Natural killer cell (primary cell): ENCODE measurements at regions not wholly inside any gene's neighbourhood (a gene's known extent, or its start where the extent isn't known, plus 50 kb on each side); places are given as distances from the start of the nearest gene placed in this dataset.

ENCODE experiments used
- ATAC-seq, 3 donors: fragments of 150-1000 bp in 2 of 3; fragments of 200-7000 bp in 1 of 3; cut with Tn5 transposase; 1 replicate in 1 of 3; 2 replicates in 2 of 3; pipeline ENCODE4 v1.10.0; 2021; ENCODE audit warnings: mild to moderate bottlenecking in 2 of 3, moderate library complexity in 2 of 3
- DNase-seq, 2 donors: peaks; one replicate each; pipeline versions ENCODE4 v3.0.0 to v3.0.0-alpha.2; 2013 to 2021; ENCODE audit warnings: mixed read lengths in 1 of 2
- H3K27ac ChIP-seq: one replicate; pipeline ENCODE4 v1.5.1; 2013; ENCODE audit warnings: mild to moderate bottlenecking, low read length
- H3K27me3 ChIP-seq: one replicate; pipeline ENCODE4 v1.6.1; 2013; ENCODE audit warnings: low read length; ENCODE audit not compliant: control insufficient read depth, insufficient read depth
- H3K36me3 ChIP-seq: one replicate; pipeline ENCODE4 v1.6.1; 2013; ENCODE audit warnings: low read length; ENCODE audit not compliant: control insufficient read depth, insufficient read depth
- H3K4me1 ChIP-seq: one replicate; pipeline ENCODE4 v1.6.1; 2013; ENCODE audit warnings: low read length; ENCODE audit not compliant: control insufficient read depth, insufficient read depth
- H3K4me3 ChIP-seq: one replicate; pipeline ENCODE4 v1.5.1; 2013; ENCODE audit warnings: low read length
- H3K9me3 ChIP-seq: one replicate; pipeline ENCODE4 v1.6.1; 2013; ENCODE audit warnings: low read length; ENCODE audit not compliant: control insufficient read depth, insufficient read depth
- H3K27ac Mint-ChIP-seq, 2 donors: one replicate each; pipeline ENCODE4 v1.8.0; 2022; ENCODE audit warnings: mild to moderate bottlenecking in 2 of 2, mixed read lengths in 2 of 2, moderate library complexity in 1 of 2
- H3K27me3 Mint-ChIP-seq, 2 donors: one replicate each; pipeline ENCODE4 v1.8.0; 2022; ENCODE audit warnings: low read depth in 2 of 2, mixed read lengths in 2 of 2
- H3K36me3 Mint-ChIP-seq: one replicate; pipeline ENCODE4 v1.8.0; 2022; ENCODE audit warnings: mixed read lengths
- H3K4me1 Mint-ChIP-seq, 2 donors: one replicate each; pipeline ENCODE4 v1.8.0; 2022; ENCODE audit warnings: mixed read lengths in 2 of 2
- H3K4me3 Mint-ChIP-seq: one replicate; pipeline ENCODE4 v1.8.0; 2022; ENCODE audit warnings: mild to moderate bottlenecking, moderate library complexity, mixed read lengths
- H3K9me3 Mint-ChIP-seq, 2 donors: one replicate each; pipeline ENCODE4 v1.8.0; 2022; ENCODE audit warnings: mixed read lengths in 2 of 2
- CTCF ChIP-seq: fragments of 200-600 bp; IDR thresholded peaks from one replicate; pipeline ENCODE4 v1.8.0; 2022; ENCODE audit warnings: antibody characterized with exemption
- WGBS: methylation state at CpG from one replicate; pipeline ENCODE4 v1.1.7; 2013; ENCODE audit warnings: missing lambda C conversion rate; ENCODE audit not compliant: insufficient coverage; 5-methylcytosine and 5-hydroxymethylcytosine counted together
- intact Hi-C: fragments of 100-400 bp; cut with micrococcal nuclease; formaldehyde crosslinking; loops from one replicate; pipeline ENCODE4 v1.14.2; 2022

GRCh38 chr17:77429369-77429968 is 288.7 kb downstream of the SEC14L1 start:
- Histone ChIP-seq H3K36me3 (peaks cover 6% of the 10 kb centered on the region), H3K27ac (peak overlapping the region; percentile 44), H3K4me3 (no peak overlapping the region), H3K4me1 (peaks cover 100% of the 10 kb centered on the region), H3K9me3 (no peaks in the 10 kb centered on the region), H3K27me3 (no peaks in the 10 kb centered on the region)
- Mint-ChIP-seq H3K4me3 (peak overlapping the region; percentile 42), H3K27me3 (no peaks in the 10 kb centered on the region), H3K4me1 (peaks cover 50 to 75% of the 10 kb centered on the region in 2 donors), H3K27ac (peak overlapping the region; percentile 14 to 63), H3K9me3 (no peaks in the 10 kb centered on the region), H3K36me3 (no peaks in the 10 kb centered on the region)
- DNase-seq = peak in 1 of 2 donors; percentile 17
- TF ChIP-seq CTCF = no peak
- intact Hi-C loops = no loop called here
- ATAC-seq = no peak
- 59% methylated on average over 14 of the region's 14 CpGs for WGBS

GRCh38 chr17:77429969-77430752 is 289.4 kb downstream of the SEC14L1 start:
- 62% methylated on average over 16 of the region's 16 CpGs for WGBS
- peaks cover 100% of the 10 kb centered on the region for H3K4me1 ChIP-seq
- H3K9me3 ChIP-seq = no peaks in the 10 kb centered on the region
- intact Hi-C loops = loop anchor here (1.0 kb wide), 1 partner anchor 65 kb away; no protein-coding TSS in a partner anchor
- H3K4me3 ChIP-seq = no peak overlapping the region
- no peaks in the 10 kb centered on the region for H3K36me3 Mint-ChIP-seq
- DNase-seq (peak; percentile 75 to 91), ATAC-seq (peak; percentile 59 to 77 (median 62))
- H3K36me3 ChIP-seq = peaks cover 9% of the 10 kb centered on the region
- peak; percentile 79 for TF ChIP-seq CTCF
- H3K27ac ChIP-seq = peak overlapping the region; percentile 44
- no peaks in the 10 kb centered on the region for H3K27me3 ChIP-seq
- H3K4me1 Mint-ChIP-seq = peaks cover 57 to 82% of the 10 kb centered on the region in 2 donors
- H3K4me3 Mint-ChIP-seq = no peak overlapping the region
- H3K27me3 Mint-ChIP-seq = no peaks in the 10 kb centered on the region
- H3K27ac Mint-ChIP-seq = peak overlapping the region in 1 of 2 donors; percentile 48
- H3K9me3 Mint-ChIP-seq = no peaks in the 10 kb centered on the region

GRCh38 chr17:77432034-77432661 is 291.4 kb downstream of the SEC14L1 start:
- Histone ChIP-seq H3K27me3 (no peaks in the 10 kb centered on the region), H3K4me1 (peaks cover 100% of the 10 kb centered on the region), H3K4me3 (no peak overlapping the region), H3K27ac (no peak overlapping the region), H3K36me3 (peaks cover 9% of the 10 kb centered on the region), H3K9me3 (no peaks in the 10 kb centered on the region)
- Mint-ChIP-seq H3K4me1 (peaks cover 61 to 82% of the 10 kb centered on the region in 2 donors), H3K9me3 (no peaks in the 10 kb centered on the region), H3K27me3 (no peaks in the 10 kb centered on the region), H3K36me3 (no peaks in the 10 kb centered on the region), H3K4me3 (no peak overlapping the region), H3K27ac (no peak overlapping the region)
- ATAC-seq = no peak
- TF ChIP-seq CTCF = no peak
- 85% methylated on average over 16 of the region's 16 CpGs for WGBS
- intact Hi-C loops = no loop called here
- DNase-seq = peak in 1 of 2 donors; percentile 45
